Tibial artery (tissue), 4 donors: ENCODE measurements at regions not wholly inside any gene's neighbourhood (a gene's known extent, or its start where the extent isn't known, plus 50 kb on each side); places are given as distances from the start of the nearest gene placed in this dataset.

Experiments
- DNase-seq, 2 donors: peaks; one replicate each; pipeline ENCODE4 v3.0.0-alpha.2; 2019
- H3K27ac ChIP-seq, 2 donors: fragments of 200-600 bp; sonication (generic) in 1 of 2; 1 replicate in 1 of 2; 2 replicates in 1 of 2; pipeline ENCODE4 v1.5.1; 2018 to 2019; ENCODE audit warnings: mild to moderate bottlenecking in 1 of 2
- H3K27me3 ChIP-seq, 2 donors: fragments of 200-600 bp; sonication (generic) in 1 of 2; one replicate each; pipeline versions ENCODE4 v1.5.1 to v1.6.0; 2016 to 2019
- H3K36me3 ChIP-seq, 3 donors: fragments of 200-600 bp; sonication (generic) in 2 of 3; one replicate each; pipeline ENCODE4 v1.5.1; 2016 to 2019; ENCODE audit warnings: mild to moderate bottlenecking in 2 of 3
- H3K4me1 ChIP-seq, 4 donors: fragments of 200-600 bp; sonication (generic) in 2 of 4; 1 replicate in 3 of 4; 2 replicates in 1 of 4; pipeline ENCODE4 v1.5.1; 2016 to 2019
- H3K4me3 ChIP-seq, 2 donors: fragments of 200-600 bp; sonication (generic) in 1 of 2; 1 replicate in 1 of 2; 2 replicates in 1 of 2; pipeline ENCODE4 v1.5.1; 2018 to 2019; ENCODE audit warnings: mild to moderate bottlenecking in 2 of 2
- H3K9me3 ChIP-seq, 3 donors: fragments of 200-600 bp; sonication (generic) in 1 of 3; one replicate each; pipeline ENCODE4 v1.5.1; 2016 to 2019
- CTCF ChIP-seq, 2 experiments: fragments of 200-600 bp in 1 of 2; fragments of 450-650 bp in 1 of 2; IDR thresholded peaks; one replicate each; pipeline ENCODE4 v1.5.1; 2017 to 2019; ENCODE audit warnings: antibody characterized with exemption in 2 of 2, mild to moderate bottlenecking in 1 of 2, moderate library complexity in 1 of 2
- intact Hi-C: fragments of 100-400 bp; cut with DNase I; formaldehyde crosslinking; loops from one replicate; pipeline ENCODE4 v1.15.0; 2023; ENCODE audit warnings: low total_unique reads

- Histone ChIP-seq H3K27ac (no peak overlapping the region), H3K4me1 (no peaks in the 10 kb centered on the region), H3K4me3 (no peak overlapping the region), H3K9me3 (no peaks in the 10 kb centered on the region), H3K27me3 (peaks cover 0 to 36% of the 10 kb centered on the region in 2 donors), H3K36me3 (no peaks in the 10 kb centered on the region)
- intact Hi-C loops = no loop called here
- no peak for DNase-seq
- TF ChIP-seq CTCF (IDR thresholded peaks at IDR 0.05) = no peak
Observed at GRCh38 chr17:34517406-34517805, 62.0 kb upstream of the TMEM132E start.

- no peak for TF ChIP-seq CTCF (IDR thresholded peaks at IDR 0.05)
- Histone ChIP-seq H3K9me3 (no peaks in the 10 kb centered on the region), H3K27ac (no peak overlapping the region), H3K27me3 (peaks cover 0 to 17% of the 10 kb centered on the region in 2 donors), H3K4me1 (no peaks in the 10 kb centered on the region), H3K4me3 (no peak overlapping the region), H3K36me3 (no peaks in the 10 kb centered on the region)
- intact Hi-C loops = no loop called here
- no peak for DNase-seq
Observed at GRCh38 chr17:34511931-34512330, 67.5 kb upstream of the TMEM132E start.

GRCh38 chr17:34511265-34511664 lies 68.1 kb upstream of the TMEM132E start:
- TF ChIP-seq CTCF (IDR thresholded peaks at IDR 0.05) = no peak
- intact Hi-C loops = no loop called here
- no peak overlapping the region for H3K27ac ChIP-seq
- peaks cover 0 to 17% of the 10 kb centered on the region in 2 donors for H3K27me3 ChIP-seq
- no peaks in the 10 kb centered on the region for H3K4me1 ChIP-seq
- no peak overlapping the region for H3K4me3 ChIP-seq
- H3K36me3 ChIP-seq = no peaks in the 10 kb centered on the region
- no peaks in the 10 kb centered on the region for H3K9me3 ChIP-seq
- no peak for DNase-seq

GRCh38 chr17:34504814-34505484 lies 74.4 kb upstream of the TMEM132E start:
- H3K27ac ChIP-seq = no peak overlapping the region
- intact Hi-C loops = no loop called here
- DNase-seq = no peak
- H3K9me3 ChIP-seq = no peaks in the 10 kb centered on the region
- H3K36me3 ChIP-seq = no peaks in the 10 kb centered on the region
- H3K27me3 ChIP-seq = peaks cover 0 to 13% of the 10 kb centered on the region in 2 donors
- no peaks in the 10 kb centered on the region for H3K4me1 ChIP-seq
- H3K4me3 ChIP-seq = no peak overlapping the region
- no peak for TF ChIP-seq CTCF (IDR thresholded peaks at IDR 0.05)

- Histone ChIP-seq H3K9me3 (no peaks in the 10 kb centered on the region), H3K4me1 (no peaks in the 10 kb centered on the region), H3K27ac (no peak overlapping the region), H3K27me3 (peaks cover 0 to 13% of the 10 kb centered on the region in 2 donors), H3K36me3 (no peaks in the 10 kb centered on the region), H3K4me3 (no peak overlapping the region)
- DNase-seq = peak in 1 of 2 donors; percentile 39
- no peak for TF ChIP-seq CTCF (IDR thresholded peaks at IDR 0.05)
- intact Hi-C loops = no loop called here
Observed at GRCh38 chr17:34503528-34504195, 75.7 kb upstream of the TMEM132E start.
